CD14-positive monocyte (primary cell): ENCODE measurements at regions not wholly inside any gene's neighbourhood (a gene's known extent, or its start where the extent isn't known, plus 50 kb on each side); places are given as distances from the start of the nearest gene placed in this dataset.

Experiments
- DNase-seq, 3 donors: peaks; one replicate each; pipeline ENCODE4 v3.0.0-alpha.2; 2011 to 2022
- H2AFZ ChIP-seq: 2 replicates; pipeline ENCODE4 v1.6.0; 2012; ENCODE audit warnings: mild to moderate bottlenecking, low read depth, low read length, inconsistent platforms; ENCODE audit not compliant: insufficient read depth, poor library complexity, severe bottlenecking
- H3K27ac ChIP-seq, 2 donors: 1 replicate in 1 of 2; 2 replicates in 1 of 2; pipeline ENCODE4 v1.5.1; 2012 to 2013; ENCODE audit warnings: low read length in 2 of 2, control low read depth in 1 of 2, inconsistent platforms in 1 of 2, low read depth in 1 of 2, mild to moderate bottlenecking in 1 of 2
- H3K27me3 ChIP-seq, 2 donors: one replicate each; pipeline versions ENCODE4 v1.6.0 to v1.6.1; 2011 to 2013; ENCODE audit warnings: low read length in 2 of 2; ENCODE audit not compliant: control insufficient read depth in 2 of 2, insufficient read depth in 2 of 2
- H3K36me3 ChIP-seq, 2 donors: replicated peaks in 1 of 2; 1 replicate in 1 of 2; 2 replicates in 1 of 2; pipeline versions ENCODE4 v1.5.1 to v1.6.1; 2012 to 2013; ENCODE audit warnings: low read length in 2 of 2, control low read depth in 1 of 2, inconsistent platforms in 1 of 2, mild to moderate bottlenecking in 1 of 2; ENCODE audit not compliant: insufficient read depth in 2 of 2, control insufficient read depth in 1 of 2
- H3K4me1 ChIP-seq, 2 donors: 1 replicate in 1 of 2; 2 replicates in 1 of 2; pipeline versions ENCODE4 v1.5.1 to v1.6.1; 2012 to 2013; ENCODE audit warnings: low read length in 2 of 2, control low read depth in 1 of 2, inconsistent platforms in 1 of 2, mild to moderate bottlenecking in 1 of 2, moderate library complexity in 1 of 2; ENCODE audit not compliant: insufficient read depth in 2 of 2, control insufficient read depth in 1 of 2
- H3K4me2 ChIP-seq: replicated peaks from 2 replicates; pipeline ENCODE3; 2012; ENCODE audit warnings: low read length, moderate library complexity, mild to moderate bottlenecking; ENCODE audit not compliant: poor library complexity, severe bottlenecking; ENCODE audit errors: extremely low read depth
- H3K4me3 ChIP-seq, 3 experiments: fragments of 200-600 bp in 1 of 3; sonication (generic) in 1 of 3; replicated peaks in 1 of 3; 1 replicate in 2 of 3; 2 replicates in 1 of 3; pipeline ENCODE4 v1.5.1; 2011 to 2013; ENCODE audit warnings: low read length in 3 of 3, mild to moderate bottlenecking in 3 of 3, control low read depth in 2 of 3, low read depth in 2 of 3, inconsistent platforms in 1 of 3, moderate library complexity in 1 of 3
- H3K79me2 ChIP-seq: 2 replicates; pipeline ENCODE4 v1.6.0; 2012; ENCODE audit warnings: mild to moderate bottlenecking, control low read depth, inconsistent platforms, low read length, moderate library complexity; ENCODE audit not compliant: insufficient read depth
- H3K9ac ChIP-seq: 2 replicates; pipeline ENCODE4 v1.6.0; 2017; ENCODE audit warnings: low read length, mild to moderate bottlenecking; ENCODE audit not compliant: insufficient read depth, poor library complexity, severe bottlenecking
- H3K9me3 ChIP-seq, 2 donors: replicated peaks in 1 of 2; 1 replicate in 1 of 2; 2 replicates in 1 of 2; pipeline versions ENCODE4 v1.5.1 to v1.6.1; 2012 to 2013; ENCODE audit warnings: low read length in 2 of 2, control low read depth in 1 of 2; ENCODE audit not compliant: control insufficient read depth in 1 of 2, insufficient read depth in 1 of 2
- H4K20me1 ChIP-seq: 2 replicates; pipeline ENCODE4 v1.6.0; 2012; ENCODE audit warnings: mild to moderate bottlenecking, low read length, control low read depth, moderate library complexity; ENCODE audit not compliant: insufficient read depth
- H3K27ac Mint-ChIP-seq, 7 donors: one replicate each; pipeline ENCODE4 v1.8.0; 2020; ENCODE audit warnings: mild to moderate bottlenecking in 7 of 7, mixed read lengths in 7 of 7, moderate library complexity in 6 of 7, inconsistent platforms in 2 of 7
- H3K27me3 Mint-ChIP-seq, 3 donors: one replicate each; pipeline ENCODE4 v1.8.0; 2021 to 2022; ENCODE audit warnings: low read depth in 3 of 3, mild to moderate bottlenecking in 3 of 3, mixed read lengths in 3 of 3, moderate library complexity in 3 of 3, inconsistent platforms in 1 of 3
- H3K36me3 Mint-ChIP-seq, 2 donors: one replicate each; pipeline ENCODE4 v1.8.0; 2020; ENCODE audit warnings: mixed read lengths in 2 of 2, inconsistent platforms in 1 of 2, mild to moderate bottlenecking in 1 of 2
- H3K4me1 Mint-ChIP-seq: one replicate; pipeline ENCODE4 v1.8.0; 2020; ENCODE audit warnings: mild to moderate bottlenecking, mixed read lengths
- H3K4me3 Mint-ChIP-seq, 2 donors: one replicate each; pipeline ENCODE4 v1.8.0; 2020; ENCODE audit warnings: mild to moderate bottlenecking in 2 of 2, mixed read lengths in 2 of 2, moderate library complexity in 1 of 2
- H3K9me3 Mint-ChIP-seq, 7 donors: one replicate each; pipeline ENCODE4 v1.8.0; 2020 to 2022; ENCODE audit warnings: mixed read lengths in 7 of 7, mild to moderate bottlenecking in 6 of 7, moderate library complexity in 6 of 7, inconsistent platforms in 2 of 7
- WGBS: methylation state at CpG from one replicate; pipeline ENCODE4 v1.1.5; 2013; ENCODE audit warnings: missing lambda C conversion rate; ENCODE audit not compliant: insufficient coverage; 5-methylcytosine and 5-hydroxymethylcytosine counted together
- intact Hi-C, 2 donors: fragments of 100-400 bp; cut with micrococcal nuclease; formaldehyde crosslinking; loops; one replicate each; pipeline versions ENCODE4 v1.15.0 to v1.15.1; 2023
- TF ChIP-seq, protein P1 (sequence below): fragments of 200-600 bp; IDR thresholded peaks from one replicate; pipeline ENCODE4 v1.8.0; 2022; ENCODE audit warnings: antibody characterized with exemption, mild to moderate bottlenecking

DNA sequence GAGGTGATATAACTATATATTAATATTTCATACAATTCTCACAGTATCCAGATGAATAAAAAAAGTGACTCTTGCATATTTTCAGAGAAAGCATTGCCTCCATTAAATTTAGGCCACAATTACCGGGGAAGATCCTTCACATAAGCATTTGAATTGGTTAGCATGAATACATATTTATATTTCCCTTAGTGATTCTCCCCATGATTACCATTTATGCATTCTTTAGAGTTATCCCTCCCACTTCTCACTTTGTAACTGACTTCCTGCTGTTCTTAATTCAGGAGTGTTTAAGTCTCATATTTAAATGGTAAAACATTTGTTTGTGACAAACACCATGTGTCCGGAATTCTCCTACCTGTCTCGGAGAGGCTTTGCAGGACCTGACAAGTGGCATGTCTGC lies 523.4 kb downstream of the CCDC85A start:
- H3K9me3 ChIP-seq = peaks cover 0 to 3% of the 10 kb centered on the region in 2 donors
- H2AFZ ChIP-seq = no peak overlapping the region
- H4K20me1 ChIP-seq = no peaks in the 10 kb centered on the region
- intact Hi-C loops = no loop called here
- H3K27me3 Mint-ChIP-seq = peaks cover 0 to 1% (median 0%) of the 10 kb centered on the region in 3 donors
- no peak for DNase-seq
- H3K79me2 ChIP-seq = no peaks in the 10 kb centered on the region
- no peaks in the 10 kb centered on the region for H3K4me1 Mint-ChIP-seq
- H3K4me2 ChIP-seq = no peak overlapping the region
- no peak overlapping the region for H3K4me3 ChIP-seq
- no peak overlapping the region for H3K9ac ChIP-seq
- H3K27me3 ChIP-seq = no peaks in the 10 kb centered on the region
- H3K9me3 Mint-ChIP-seq = peaks cover 0 to 9% (median 0%) of the 10 kb centered on the region in 7 donors
- TF ChIP-seq, protein P1, sequence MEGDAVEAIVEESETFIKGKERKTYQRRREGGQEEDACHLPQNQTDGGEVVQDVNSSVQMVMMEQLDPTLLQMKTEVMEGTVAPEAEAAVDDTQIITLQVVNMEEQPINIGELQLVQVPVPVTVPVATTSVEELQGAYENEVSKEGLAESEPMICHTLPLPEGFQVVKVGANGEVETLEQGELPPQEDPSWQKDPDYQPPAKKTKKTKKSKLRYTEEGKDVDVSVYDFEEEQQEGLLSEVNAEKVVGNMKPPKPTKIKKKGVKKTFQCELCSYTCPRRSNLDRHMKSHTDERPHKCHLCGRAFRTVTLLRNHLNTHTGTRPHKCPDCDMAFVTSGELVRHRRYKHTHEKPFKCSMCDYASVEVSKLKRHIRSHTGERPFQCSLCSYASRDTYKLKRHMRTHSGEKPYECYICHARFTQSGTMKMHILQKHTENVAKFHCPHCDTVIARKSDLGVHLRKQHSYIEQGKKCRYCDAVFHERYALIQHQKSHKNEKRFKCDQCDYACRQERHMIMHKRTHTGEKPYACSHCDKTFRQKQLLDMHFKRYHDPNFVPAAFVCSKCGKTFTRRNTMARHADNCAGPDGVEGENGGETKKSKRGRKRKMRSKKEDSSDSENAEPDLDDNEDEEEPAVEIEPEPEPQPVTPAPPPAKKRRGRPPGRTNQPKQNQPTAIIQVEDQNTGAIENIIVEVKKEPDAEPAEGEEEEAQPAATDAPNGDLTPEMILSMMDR = no peak
- no peak overlapping the region for H3K4me3 Mint-ChIP-seq
- H3K27ac Mint-ChIP-seq = no peak overlapping the region
- no peaks in the 10 kb centered on the region for H3K36me3 Mint-ChIP-seq
- H3K27ac ChIP-seq = no peak overlapping the region
- 100% methylated on average over 2 of the region's 3 CpGs for WGBS
- H3K36me3 ChIP-seq = no peaks in the 10 kb centered on the region
- H3K4me1 ChIP-seq = no peaks in the 10 kb centered on the region

DNA sequence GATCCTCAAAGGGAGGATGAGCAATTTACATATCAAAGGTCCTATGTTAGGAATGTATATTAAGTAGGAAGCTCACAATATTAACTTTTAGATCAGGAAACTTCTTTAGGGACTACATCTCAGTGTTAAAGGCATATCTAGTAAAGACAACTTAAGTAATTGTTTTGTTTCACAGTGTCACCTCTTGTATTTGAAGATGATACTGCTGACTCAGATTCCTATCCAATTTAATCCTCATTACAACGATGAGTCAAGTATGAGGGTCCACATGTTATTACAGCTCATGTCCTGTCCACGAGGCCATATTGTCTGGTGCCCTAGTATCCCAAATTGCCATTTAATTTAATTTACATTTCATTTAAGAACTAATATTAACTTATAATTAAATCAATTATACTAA lies 523.9 kb downstream of the CCDC85A start:
- Histone ChIP-seq H3K4me3 (no peak overlapping the region), H3K27me3 (no peaks in the 10 kb centered on the region), H4K20me1 (no peaks in the 10 kb centered on the region), H3K36me3 (no peaks in the 10 kb centered on the region), H3K4me2 (no peak overlapping the region), H3K9ac (no peak overlapping the region), H3K9me3 (peaks cover 2 to 4% of the 10 kb centered on the region in 2 donors), H2AFZ (no peak overlapping the region), H3K4me1 (no peaks in the 10 kb centered on the region), H3K27ac (no peak overlapping the region), H3K79me2 (no peaks in the 10 kb centered on the region)
- Mint-ChIP-seq H3K36me3 (no peaks in the 10 kb centered on the region), H3K27ac (no peak overlapping the region), H3K4me1 (no peaks in the 10 kb centered on the region), H3K27me3 (peaks cover 0 to 1% (median 0%) of the 10 kb centered on the region in 3 donors), H3K4me3 (no peak overlapping the region), H3K9me3 (peaks cover 0 to 12% (median 2%) of the 10 kb centered on the region in 7 donors)
- TF ChIP-seq, protein P1 = no peak
- no peak for DNase-seq
- intact Hi-C loops = no loop called here
- no CpG with 5 or more reads among the region's 2 CpGs for WGBS
